Adrenal gland (tissue), 9 donors: ENCODE measurements at regions not wholly inside any gene's neighbourhood (a gene's known extent, or its start where the extent isn't known, plus 50 kb on each side); places are given as distances from the start of the nearest gene placed in this dataset.

ENCODE experiments used
- DNase-seq, 7 donors: peaks; one replicate each; pipeline ENCODE4 v3.0.0-alpha.2; 2019 to 2020
- H3K27ac ChIP-seq, 5 donors: fragments of 200-600 bp; sonication (generic) in 4 of 5; 1 replicate in 3 of 5; 2 replicates in 2 of 5; pipeline versions ENCODE4 v1.5.1 to v1.8.0; 2016 to 2020; ENCODE audit warnings: mild to moderate bottlenecking in 1 of 5
- H3K27me3 ChIP-seq: fragments of 200-600 bp; 2 replicates; pipeline ENCODE4 v1.8.0; 2021
- H3K36me3 ChIP-seq, 2 donors: fragments of 200-600 bp; replicated peaks in 1 of 2; 1 replicate in 1 of 2; 2 replicates in 1 of 2; pipeline versions ENCODE4 v1.5.1 to v1.8.0; 2018 to 2022
- H3K4me1 ChIP-seq, 2 donors: fragments of 200-600 bp; replicated peaks in 1 of 2; 1 replicate in 1 of 2; 2 replicates in 1 of 2; pipeline versions ENCODE4 v1.5.1 to v1.8.0; 2018 to 2021
- H3K4me3 ChIP-seq, 4 donors: fragments of 200-600 bp; sonication (generic) in 3 of 4; one replicate each; pipeline ENCODE4 v1.5.1; 2016 to 2018
- H3K9me3 ChIP-seq, 3 donors: fragments of 200-600 bp; sonication (generic) in 1 of 3; replicated peaks in 1 of 3; 1 replicate in 2 of 3; 2 replicates in 1 of 3; pipeline versions ENCODE4 v1.5.1 to v1.8.0; 2016 to 2021
- CTCF ChIP-seq, 6 experiments: fragments of 450-650 bp in 4 of 6; fragments of 200-600 bp in 2 of 6; sonication (generic) in 1 of 6; IDR thresholded peaks; 1 replicate in 5 of 6; 2 replicates in 1 of 6; pipeline versions ENCODE4 v1.5.1 to v1.8.0; 2016 to 2021; ENCODE audit warnings: antibody characterized with exemption in 6 of 6, mild to moderate bottlenecking in 2 of 6, moderate library complexity in 1 of 6
- POLR2A ChIP-seq, 2 donors: fragments of 450-650 bp; IDR thresholded peaks; one replicate each; pipeline ENCODE4 v1.6.1; 2017; ENCODE audit warnings: antibody characterized with exemption in 2 of 2, mild to moderate bottlenecking in 2 of 2, moderate library complexity in 1 of 2
- WGBS, 4 donors: extraction: QIAGEN DNeasy Blood & Tissue Kit in 2 of 4; methylation state at CpG; one replicate each; pipeline versions ENCODE4 v1.1.5 to v1.1.7; 2013 to 2017; 5-methylcytosine and 5-hydroxymethylcytosine counted together
- intact Hi-C, 2 donors: fragments of 100-400 bp; cut with DNase I; formaldehyde crosslinking; loops; one replicate each; pipeline versions ENCODE4 v1.14.1 to v1.15.0; 2022 to 2023
- donor health status: healthy with polysubstance abuse.
- donor health status: Bipolar disorder and iron deficiency.
- donor health status: DM: yes; HTN: yes; CAD: no.
- donor health status: DM: no; HTN: no; CAD: no.
- donor health status: DM: no; HTN: no; CAD: no.

GRCh38 chr18:43819873-43820272, 542.6 kb upstream of the SYT4 start:
- no peaks in the 10 kb centered on the region for H3K27me3 ChIP-seq
- H3K27ac ChIP-seq = no peak overlapping the region
- no peak for DNase-seq
- H3K4me1 ChIP-seq = no peaks in the 10 kb centered on the region
- WGBS, 4 donors = 54 to 67% (median 60%) methylated on average over 1 of the region's 1 CpG
- no peaks in the 10 kb centered on the region for H3K9me3 ChIP-seq
- H3K36me3 ChIP-seq = no peaks in the 10 kb centered on the region
- no peak for TF ChIP-seq POLR2A (IDR thresholded peaks at IDR 0.05)
- no peak for TF ChIP-seq CTCF (IDR thresholded peaks at IDR 0.05)
- H3K4me3 ChIP-seq = no peak overlapping the region
- intact Hi-C loops = no loop called here

GRCh38 chr18:43825768-43826167, 548.5 kb upstream of the SYT4 start:
- WGBS, 4 donors = 76 to 80% (median 77%) methylated on average over 2 of the region's 2 CpGs
- H3K4me1 ChIP-seq = no peaks in the 10 kb centered on the region
- no peak overlapping the region for H3K27ac ChIP-seq
- TF ChIP-seq POLR2A (IDR thresholded peaks at IDR 0.05) (no peak), CTCF (IDR thresholded peaks at IDR 0.05) (no peak)
- no peaks in the 10 kb centered on the region for H3K9me3 ChIP-seq
- intact Hi-C loops = no loop called here
- no peak for DNase-seq
- H3K4me3 ChIP-seq = no peak overlapping the region
- no peaks in the 10 kb centered on the region for H3K36me3 ChIP-seq
- no peaks in the 10 kb centered on the region for H3K27me3 ChIP-seq

- no peaks in the 10 kb centered on the region for H3K9me3 ChIP-seq
- intact Hi-C loops = no loop called here
- H3K27me3 ChIP-seq = no peaks in the 10 kb centered on the region
- no peak overlapping the region for H3K4me3 ChIP-seq
- no peak overlapping the region for H3K27ac ChIP-seq
- TF ChIP-seq POLR2A (IDR thresholded peaks at IDR 0.05) (no peak), CTCF (IDR thresholded peaks at IDR 0.05) (no peak)
- H3K4me1 ChIP-seq = no peaks in the 10 kb centered on the region
- no peaks in the 10 kb centered on the region for H3K36me3 ChIP-seq
- no peak for DNase-seq
- 87 to 93% (median 88%) methylated on average over 1 of the region's 1 CpG for WGBS, 4 donors
Observed at GRCh38 chr18:43826215-43826614, 548.9 kb upstream of the SYT4 start.

GRCh38 chr18:43827311-43827710, 550.0 kb upstream of the SYT4 start:
- intact Hi-C loops = no loop called here
- H3K9me3 ChIP-seq = no peaks in the 10 kb centered on the region
- no peaks in the 10 kb centered on the region for H3K27me3 ChIP-seq
- no peaks in the 10 kb centered on the region for H3K36me3 ChIP-seq
- DNase-seq = no peak
- WGBS, 4 donors = 46 to 58% (median 54%) methylated on average over 4 of the region's 4 CpGs
- no peak overlapping the region for H3K4me3 ChIP-seq
- H3K4me1 ChIP-seq = no peaks in the 10 kb centered on the region
- no peak overlapping the region for H3K27ac ChIP-seq
- no peak for TF ChIP-seq POLR2A (IDR thresholded peaks at IDR 0.05)
- TF ChIP-seq CTCF (IDR thresholded peaks at IDR 0.05) = no peak
